ENCODE measurements at regions not wholly inside any gene's neighbourhood (a gene's known extent, or its start where the extent isn't known, plus 50 kb on each side); places are given as distances from the start of the nearest gene placed in this dataset.

DNA sequence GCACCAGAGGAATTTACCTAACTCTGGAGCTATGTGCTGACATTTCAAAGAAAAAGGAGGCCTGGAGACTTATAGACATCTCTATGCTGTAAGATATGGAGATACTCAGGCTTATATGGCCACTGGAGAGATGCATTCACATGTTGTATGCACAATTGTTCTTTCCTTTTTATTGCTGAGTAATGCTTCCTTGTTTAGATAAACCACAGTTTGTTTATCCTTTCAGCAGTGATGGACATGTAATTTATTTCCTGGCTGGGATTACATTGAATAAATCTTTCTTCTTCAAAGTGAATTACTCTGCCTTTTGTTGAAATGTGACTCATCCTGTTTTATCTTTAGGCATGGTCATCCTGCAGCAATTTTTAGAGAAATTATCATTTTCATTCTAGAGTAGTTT is 716.7 kb upstream of the GCFC2 start:
- TF ChIP-seq TOX (CRISPR knock-in tag; IDR thresholded peaks at IDR 0.05; ENCODE audit: borderline replicate concordance) (no peak), PATZ1 (CRISPR knock-in tag; IDR thresholded peaks at IDR 0.05; ENCODE audit: borderline replicate concordance) (no peak)

All from SK-N-SH treated with all-trans-retinoic acid at 6 μM for 48 hours (cell line).